Epithelial cell of proximal tubule (primary cell): ENCODE measurements at regions not wholly inside any gene's neighbourhood (a gene's known extent, or its start where the extent isn't known, plus 50 kb on each side); places are given as distances from the start of the nearest gene placed in this dataset.

Experiments used
- DNase-seq: peaks from one replicate; pipeline ENCODE4 v3.0.0-alpha.2; 2011; ENCODE audit warnings: low read depth
- H3K4me3 ChIP-seq: 2 replicates; pipeline ENCODE4 v1.5.1; 2011; ENCODE audit warnings: low read depth, mild to moderate bottlenecking, low read length
- TF ChIP-seq, protein P1 (sequence below): conservative IDR thresholded peaks from 2 replicates; pipeline ENCODE4 v1.5.1; 2012; ENCODE audit warnings: low read depth, mild to moderate bottlenecking, low read length

DNA sequence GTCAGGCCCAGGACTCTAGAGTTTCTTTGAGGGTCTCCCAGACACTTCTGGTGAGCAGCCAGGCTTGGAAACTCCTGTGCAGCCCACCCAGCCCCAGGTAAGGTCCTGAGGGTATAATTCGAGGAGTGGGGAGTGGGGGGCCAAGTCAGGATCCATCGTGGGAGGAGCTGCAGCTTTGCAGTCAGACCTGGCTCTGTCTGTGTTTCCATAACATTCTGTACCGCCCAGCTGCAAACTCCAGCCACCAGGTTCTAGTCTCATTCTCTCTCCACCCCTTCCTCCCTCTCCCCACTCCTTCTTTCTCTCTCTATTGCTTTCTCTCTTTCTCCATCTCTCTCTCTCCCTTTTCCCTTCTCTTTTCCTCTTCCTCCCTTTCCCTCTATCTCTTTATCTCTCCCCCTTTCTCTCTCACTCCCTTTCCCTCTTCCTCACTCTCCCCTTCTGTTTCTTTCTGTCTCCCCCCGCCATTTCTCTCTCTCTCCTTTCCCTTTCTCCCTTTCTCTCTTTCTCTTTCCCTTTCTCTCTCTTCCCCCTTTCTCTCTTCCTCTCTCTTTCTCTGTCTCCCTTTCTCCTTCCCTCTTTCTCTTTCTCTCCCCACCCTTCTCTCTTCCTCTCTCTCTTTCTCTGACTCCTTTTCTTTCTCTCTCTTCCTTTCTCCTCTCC lies 127.2 kb downstream of the MN1 start:
- no peak overlapping the region for H3K4me3 ChIP-seq
- no peak for DNase-seq
- TF ChIP-seq, protein P1, sequence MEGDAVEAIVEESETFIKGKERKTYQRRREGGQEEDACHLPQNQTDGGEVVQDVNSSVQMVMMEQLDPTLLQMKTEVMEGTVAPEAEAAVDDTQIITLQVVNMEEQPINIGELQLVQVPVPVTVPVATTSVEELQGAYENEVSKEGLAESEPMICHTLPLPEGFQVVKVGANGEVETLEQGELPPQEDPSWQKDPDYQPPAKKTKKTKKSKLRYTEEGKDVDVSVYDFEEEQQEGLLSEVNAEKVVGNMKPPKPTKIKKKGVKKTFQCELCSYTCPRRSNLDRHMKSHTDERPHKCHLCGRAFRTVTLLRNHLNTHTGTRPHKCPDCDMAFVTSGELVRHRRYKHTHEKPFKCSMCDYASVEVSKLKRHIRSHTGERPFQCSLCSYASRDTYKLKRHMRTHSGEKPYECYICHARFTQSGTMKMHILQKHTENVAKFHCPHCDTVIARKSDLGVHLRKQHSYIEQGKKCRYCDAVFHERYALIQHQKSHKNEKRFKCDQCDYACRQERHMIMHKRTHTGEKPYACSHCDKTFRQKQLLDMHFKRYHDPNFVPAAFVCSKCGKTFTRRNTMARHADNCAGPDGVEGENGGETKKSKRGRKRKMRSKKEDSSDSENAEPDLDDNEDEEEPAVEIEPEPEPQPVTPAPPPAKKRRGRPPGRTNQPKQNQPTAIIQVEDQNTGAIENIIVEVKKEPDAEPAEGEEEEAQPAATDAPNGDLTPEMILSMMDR, result no peak

- no peak overlapping the region for H3K4me3 ChIP-seq
- TF ChIP-seq, protein P1, result no peak
- no peak for DNase-seq
Observed at GRCh38 chr22:27676545-27677213, 124.9 kb downstream of the MN1 start.

- no peak for DNase-seq
- TF ChIP-seq, protein P1, result no peak
- H3K4me3 ChIP-seq, result no peak overlapping the region
Observed at GRCh38 chr22:27677905-27678458, 123.6 kb downstream of the MN1 start.

DNA sequence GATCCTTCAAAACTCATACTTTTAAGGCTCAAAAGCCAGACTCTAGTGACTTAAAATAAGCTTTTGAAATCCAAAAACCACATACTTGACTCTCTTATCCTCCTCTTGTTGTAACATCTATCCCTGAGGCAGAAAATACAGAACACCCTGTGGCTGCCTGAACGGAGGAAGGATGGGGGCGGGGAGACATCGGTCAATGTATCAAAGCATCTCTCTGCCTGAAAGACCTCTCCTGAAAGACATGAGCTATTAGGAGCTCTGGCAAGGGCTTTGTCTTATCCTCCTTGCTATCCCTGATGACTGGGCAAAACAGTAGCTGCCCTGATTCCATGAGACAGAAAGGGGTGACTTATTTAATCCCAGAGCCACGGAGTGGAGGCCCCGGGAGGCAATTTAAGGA lies 122.4 kb downstream of the MN1 start:
- no peak for DNase-seq
- TF ChIP-seq, protein P1, result no peak

GRCh38 chr22:27679693-27680488 lies 121.7 kb downstream of the MN1 start:
- no peak overlapping the region for H3K4me3 ChIP-seq
- TF ChIP-seq, protein P1, result no peak
- no peak for DNase-seq

More for the DNA sequence above, 122.4 kb downstream of the MN1 start:
- no peak overlapping the region for H3K4me3 ChIP-seq

DNA sequence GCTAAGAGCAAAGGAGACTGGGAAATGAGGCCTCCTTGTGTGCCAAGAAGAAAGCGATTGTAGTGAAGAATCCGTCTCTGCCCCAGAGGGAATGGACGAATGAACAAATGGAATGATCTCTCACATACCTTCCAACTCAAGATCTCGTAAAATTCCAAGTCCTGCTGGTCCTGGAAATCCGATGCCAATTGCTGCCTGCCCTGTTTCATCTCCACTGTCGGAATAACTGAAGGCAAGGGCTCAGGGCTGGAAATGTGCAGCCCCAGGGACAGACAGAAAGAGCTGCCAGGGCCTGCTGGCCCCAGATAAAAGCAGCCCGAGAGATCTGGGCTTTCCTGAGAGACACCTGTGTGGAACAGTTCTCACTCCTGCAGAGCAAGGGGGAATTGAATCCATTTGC lies 120.9 kb downstream of the MN1 start:
- H3K4me3 ChIP-seq, result no peak overlapping the region
- TF ChIP-seq, protein P1, result no peak
- no peak for DNase-seq
